G401.6 (cell line): ENCODE measurements at regions not wholly inside any gene's neighbourhood (a gene's known extent, or its start where the extent isn't known, plus 50 kb on each side); places are given as distances from the start of the nearest gene placed in this dataset.

ENCODE experiments used
- FAIRE-seq: peaks from 2 replicates; lab custom pipeline; 2012; peaks lifted over from hg19 to GRCh38; lab: Jason Lieb, UNC

DNA sequence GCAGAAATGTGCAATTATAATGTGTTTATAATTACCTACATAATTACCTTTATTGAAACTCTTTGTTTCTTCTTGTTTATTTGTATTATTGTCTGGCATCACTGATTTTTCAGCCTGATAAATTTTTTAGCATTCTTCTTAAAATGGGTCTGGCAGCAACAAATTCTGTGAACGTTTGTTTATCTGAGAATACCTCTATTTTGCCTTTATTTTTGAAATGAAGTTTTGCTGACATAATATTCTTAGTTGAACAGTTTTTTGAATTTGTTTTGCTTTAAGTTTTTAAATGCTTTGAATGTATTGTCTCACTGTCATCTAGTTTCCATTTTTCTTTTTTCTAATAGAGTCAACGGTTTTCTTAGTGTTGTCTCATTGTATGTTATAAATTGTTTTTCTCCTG, 1152.0 kb upstream of the CDH2 start:
- FAIRE-seq = no peak

DNA sequence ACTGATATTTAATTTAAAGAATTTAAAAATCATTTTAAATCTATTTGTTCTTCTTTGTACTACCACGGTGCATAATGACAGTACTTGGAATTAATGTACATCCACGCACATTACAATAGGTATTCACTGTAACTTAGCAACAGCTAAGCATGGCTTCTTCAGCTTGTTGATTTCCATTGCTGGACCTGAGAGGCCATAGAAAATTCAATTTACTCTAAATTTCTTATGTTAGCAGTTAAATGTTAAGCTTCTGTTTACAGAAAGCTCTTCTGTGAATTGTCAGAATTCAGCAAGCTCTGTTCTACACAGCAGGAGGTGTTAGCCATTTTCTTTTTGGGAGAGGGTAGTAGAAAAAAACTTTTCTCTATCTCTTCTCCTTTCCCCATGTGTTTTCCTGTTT, 1149.3 kb upstream of the CDH2 start:
- FAIRE-seq = no peak

DNA sequence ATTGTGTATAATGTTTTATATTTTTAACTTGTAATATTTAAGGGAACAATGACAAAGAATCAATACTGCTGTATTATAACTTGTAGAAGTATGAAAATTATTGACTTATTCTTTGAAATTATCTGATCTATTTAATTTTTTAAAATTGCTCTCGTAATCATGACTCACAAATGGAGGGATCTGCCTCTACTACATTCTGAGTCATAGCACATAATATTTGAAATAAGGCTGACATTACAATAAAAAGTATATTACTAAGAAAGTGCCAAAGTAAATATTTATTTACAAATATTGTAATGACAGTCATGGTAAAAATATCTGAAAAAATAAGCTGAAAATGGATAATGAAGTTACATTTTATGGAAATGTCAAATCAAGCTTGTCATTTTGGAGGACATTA, 1144.6 kb upstream of the CDH2 start:
- peak; percentile 47 for FAIRE-seq

DNA sequence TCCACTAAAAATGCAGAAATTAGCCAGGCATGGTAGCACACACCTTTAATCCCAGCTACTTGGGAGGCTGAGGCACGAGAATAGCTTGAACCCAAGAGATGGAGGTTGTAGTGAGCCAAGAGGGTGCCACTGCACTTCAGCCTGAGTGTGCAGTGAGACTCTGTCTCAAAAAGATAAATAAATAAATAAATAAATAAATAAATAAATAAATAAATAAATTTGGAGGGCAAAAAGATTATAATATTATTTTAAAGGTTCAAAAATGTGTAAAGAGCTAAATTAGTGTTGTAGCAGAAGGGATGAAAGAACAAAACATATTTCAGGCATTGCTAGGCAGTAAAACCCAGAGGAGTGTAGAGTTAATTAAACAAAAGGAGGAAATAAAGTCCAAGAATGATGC, 1136.4 kb upstream of the CDH2 start:
- FAIRE-seq = no peak

DNA sequence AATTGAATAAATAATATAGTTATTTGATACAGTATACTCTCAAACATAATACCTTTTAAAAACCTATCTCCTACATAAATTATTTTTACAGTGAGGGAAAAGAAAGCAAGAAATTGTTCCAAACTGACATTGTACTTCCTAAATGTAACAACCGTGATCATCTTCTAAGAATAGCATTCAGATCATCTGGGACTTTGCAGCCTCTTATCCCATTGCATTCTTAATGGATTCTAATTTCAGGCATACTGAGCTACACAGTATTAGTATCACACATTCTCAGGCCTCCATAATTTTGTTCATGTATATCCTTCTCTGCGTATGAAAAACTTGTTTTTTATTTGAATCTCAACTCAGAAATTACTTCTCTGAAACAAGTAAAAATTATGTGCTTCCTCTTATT, 1134.7 kb upstream of the CDH2 start:
- no peak for FAIRE-seq

DNA sequence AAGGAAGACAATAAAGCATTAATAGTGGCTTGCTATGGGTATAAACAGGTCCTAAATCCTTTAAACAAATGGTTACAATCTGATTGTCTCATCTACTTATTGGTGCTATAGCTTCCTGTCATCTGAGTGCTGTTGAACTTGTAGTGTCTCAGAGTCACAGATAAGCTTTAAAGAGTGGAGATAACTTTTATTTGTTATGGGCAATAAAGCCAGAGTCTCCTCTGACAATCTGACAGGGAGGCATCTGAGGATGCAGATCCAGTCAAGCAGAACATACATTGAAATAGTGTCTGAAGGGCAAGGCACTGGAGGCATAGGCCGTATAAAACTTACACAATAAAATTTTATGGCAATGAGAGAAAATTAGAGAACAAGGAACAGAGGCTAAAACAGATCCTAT, 1132.4 kb upstream of the CDH2 start:
- no peak for FAIRE-seq

DNA sequence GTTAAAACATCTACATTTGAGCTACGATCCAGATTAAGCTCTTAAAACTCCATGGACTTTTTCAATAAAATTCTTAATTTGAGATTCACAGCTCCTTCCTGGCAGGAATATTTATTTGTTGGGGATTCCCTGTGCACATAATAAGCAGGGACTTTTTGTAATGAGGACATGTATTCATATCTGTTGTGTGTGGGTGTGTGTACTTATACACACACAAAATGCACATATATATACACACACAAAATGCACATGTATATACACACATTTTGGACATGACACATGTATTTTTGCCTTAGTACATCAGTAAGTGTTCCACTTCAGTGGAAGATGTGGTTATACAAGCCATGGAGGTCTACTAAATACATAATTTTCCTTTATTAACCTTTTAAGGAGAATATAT, 1131.1 kb upstream of the CDH2 start:
- no peak for FAIRE-seq

DNA sequence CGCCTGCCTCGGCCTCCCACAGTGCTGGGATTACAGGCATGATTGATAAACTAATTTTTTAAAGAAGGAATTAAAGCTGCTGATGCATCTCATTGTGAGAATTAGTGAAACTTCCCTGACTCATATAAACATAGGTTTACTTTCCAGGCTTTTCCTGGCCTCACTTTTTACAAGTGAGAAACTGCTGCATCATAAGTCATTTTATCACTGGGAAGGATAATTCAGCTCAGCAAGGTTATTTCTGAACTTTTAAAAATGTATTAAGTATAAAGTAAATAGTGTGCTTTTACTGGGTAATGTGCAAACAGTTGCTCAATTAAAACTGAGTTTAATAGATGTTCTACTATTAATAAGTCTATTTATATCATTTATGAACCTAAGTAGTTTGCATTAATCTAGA, 1130.3 kb upstream of the CDH2 start:
- no peak for FAIRE-seq

DNA sequence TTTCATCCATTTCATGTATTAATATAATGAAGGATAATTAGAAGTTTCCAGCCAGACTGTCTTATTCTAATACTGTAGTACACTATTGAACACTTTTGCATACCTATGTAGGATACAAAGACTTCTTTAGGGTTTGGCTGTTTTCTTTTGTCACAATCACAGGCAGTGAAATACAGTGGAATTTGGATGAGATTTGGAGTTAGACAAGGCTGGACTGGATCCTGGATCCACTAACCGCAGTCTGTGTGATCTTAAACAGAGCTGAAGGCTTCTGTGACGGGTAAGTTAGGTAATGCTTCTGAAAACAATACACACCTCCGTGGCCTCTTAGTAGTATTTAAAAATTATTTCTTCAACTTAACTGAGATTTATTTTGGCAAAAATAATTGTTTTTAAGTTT, 1128.6 kb upstream of the CDH2 start:
- FAIRE-seq = no peak

DNA sequence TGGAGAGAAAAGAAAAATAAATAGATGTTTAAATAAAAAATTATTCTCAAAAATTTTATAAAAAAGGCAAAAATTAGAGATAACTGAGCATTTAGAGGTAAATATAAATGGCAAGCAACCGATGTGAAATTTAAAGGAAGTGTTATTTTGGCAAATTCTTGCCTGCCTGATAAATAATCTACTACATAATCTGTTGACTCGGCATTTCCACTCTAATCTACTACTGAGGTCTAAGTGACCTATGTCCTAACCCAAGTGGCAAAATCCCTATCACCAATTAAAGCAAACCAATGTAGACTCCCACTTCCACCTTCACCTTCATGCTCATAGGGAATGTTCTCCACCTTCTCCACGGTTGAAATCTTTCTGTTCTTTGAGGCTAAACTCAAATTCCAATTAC, 1124.1 kb upstream of the CDH2 start:
- FAIRE-seq = no peak

DNA sequence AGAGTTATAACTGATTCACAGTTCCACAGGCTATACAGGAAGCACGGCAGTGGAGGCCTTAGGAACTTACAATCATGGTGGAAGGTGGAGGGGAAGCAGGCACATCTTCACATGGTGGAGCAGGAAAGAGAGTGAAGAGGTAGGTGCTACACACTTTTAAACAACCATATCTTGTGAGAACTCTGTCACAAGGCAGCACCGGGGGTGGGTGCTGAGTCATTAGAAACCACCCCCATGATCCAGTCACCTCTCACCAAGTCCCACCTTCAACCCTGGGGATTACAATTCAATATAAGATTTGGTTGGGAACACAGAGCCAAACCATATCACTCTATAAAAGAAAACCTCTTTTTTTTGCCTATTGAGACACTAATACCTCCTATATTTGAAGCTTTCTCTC, 1108.5 kb upstream of the CDH2 start:
- FAIRE-seq = no peak

DNA sequence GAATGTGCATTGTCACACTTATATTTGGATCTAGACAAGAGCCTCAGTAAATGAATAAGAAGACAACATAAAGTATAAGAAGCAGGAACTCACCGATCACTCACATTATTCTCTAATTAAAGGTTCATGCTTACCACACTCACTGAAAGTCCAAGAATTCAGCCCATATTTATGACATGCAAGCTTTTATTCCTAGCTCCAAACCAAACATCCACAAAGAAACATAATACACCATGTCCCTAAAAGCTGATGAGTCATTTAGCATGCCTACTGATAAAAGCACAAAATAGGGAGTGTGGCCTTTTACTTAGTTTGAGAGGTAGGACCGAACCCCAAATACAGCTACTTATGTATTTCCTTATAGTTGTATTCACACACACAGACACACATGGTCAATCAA, 1094.6 kb upstream of the CDH2 start:
- no peak for FAIRE-seq

DNA sequence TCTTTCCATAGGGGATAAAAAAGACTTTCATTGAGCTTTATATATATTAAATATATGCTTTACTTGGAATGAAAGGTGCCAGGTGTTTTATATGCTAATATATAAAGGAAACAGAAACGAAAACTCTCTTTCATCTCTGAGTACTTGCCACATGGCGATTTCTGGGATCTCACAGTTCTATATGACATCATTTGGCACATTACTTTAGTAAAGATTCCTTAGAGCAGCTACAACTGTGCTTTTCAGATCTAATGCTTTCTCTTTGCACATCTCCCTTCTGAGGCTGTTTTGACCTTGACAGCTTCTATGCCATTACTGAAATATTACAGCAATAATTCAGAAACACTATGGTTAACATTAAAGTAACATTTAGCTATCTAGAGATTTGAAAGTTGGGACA, 1082.9 kb upstream of the CDH2 start:
- FAIRE-seq = no peak

DNA sequence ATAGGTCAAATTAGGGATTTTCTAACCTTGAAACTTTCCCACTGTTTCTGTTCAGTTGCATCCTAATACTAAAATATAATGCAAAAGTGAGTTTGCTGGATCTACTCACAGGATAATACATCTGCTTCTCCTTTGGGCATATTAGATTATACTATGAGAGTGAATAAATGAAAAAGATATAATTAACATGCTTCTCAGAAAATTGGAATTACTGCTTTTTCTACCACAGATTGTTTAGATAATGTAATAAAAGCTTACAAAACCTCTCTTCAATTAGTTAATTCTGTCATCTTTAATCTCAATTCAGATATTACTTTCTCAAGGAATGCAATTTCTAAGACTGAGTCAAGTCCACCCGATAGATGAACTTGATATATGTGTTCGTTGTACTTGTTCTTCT, 1077.2 kb upstream of the CDH2 start:
- FAIRE-seq = no peak

DNA sequence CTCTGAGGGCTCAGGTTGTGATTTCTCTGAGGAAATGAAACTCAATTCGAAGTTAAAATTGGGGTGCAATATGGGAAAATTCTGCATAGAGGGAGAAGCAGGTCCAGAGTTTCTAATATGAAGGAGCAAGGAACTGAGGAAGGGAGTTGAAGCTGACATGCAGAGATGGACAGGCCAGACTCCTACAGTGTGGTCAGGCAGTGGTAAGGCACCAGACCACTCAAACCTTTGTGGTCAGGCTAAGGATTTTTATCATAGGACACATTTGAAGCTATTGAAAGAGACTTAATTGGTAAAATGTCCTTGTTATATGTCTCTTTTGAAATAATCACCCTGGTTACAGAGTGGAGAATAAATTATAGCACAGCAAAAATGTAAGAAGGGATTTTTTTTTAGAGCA, 1074.8 kb upstream of the CDH2 start:
- no peak for FAIRE-seq

DNA sequence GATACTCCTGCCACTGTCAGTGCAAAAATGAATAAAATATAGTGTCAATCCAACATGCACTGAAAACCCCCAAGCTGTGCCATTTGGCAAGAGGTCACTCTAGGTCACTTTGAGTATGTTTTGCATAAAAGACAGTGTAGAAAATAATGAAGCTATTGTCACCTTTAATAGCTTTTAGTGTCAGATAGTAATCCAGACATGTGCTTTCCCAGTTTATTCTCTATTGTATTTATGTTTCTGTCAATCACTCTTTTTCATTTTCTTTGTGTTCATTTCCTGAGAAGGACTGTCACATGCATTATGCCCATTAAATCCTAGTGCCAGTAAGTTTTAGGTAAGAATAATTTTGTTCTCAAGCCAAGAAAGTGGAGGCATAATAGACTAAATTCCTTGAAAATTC, 1073.9 kb upstream of the CDH2 start:
- FAIRE-seq = no peak

DNA sequence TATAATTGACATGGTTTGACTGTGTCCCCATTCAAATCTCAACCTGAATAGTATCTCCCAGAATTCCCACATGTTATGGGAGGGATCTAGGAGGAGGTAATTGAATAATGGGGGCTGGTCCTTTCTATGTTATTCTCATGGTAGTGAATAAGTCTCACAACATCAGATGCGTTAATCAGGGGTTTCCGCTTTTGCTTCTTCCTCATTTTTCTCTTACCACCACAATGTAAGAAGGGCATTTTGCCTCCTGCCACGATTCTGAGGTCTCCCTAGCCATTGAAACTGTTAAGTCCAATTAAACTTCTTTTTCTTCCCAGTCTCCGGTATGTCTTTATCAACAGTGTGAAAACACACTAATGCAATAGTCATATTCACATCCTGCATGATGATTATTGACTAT, 1073.3 kb upstream of the CDH2 start:
- no peak for FAIRE-seq

DNA sequence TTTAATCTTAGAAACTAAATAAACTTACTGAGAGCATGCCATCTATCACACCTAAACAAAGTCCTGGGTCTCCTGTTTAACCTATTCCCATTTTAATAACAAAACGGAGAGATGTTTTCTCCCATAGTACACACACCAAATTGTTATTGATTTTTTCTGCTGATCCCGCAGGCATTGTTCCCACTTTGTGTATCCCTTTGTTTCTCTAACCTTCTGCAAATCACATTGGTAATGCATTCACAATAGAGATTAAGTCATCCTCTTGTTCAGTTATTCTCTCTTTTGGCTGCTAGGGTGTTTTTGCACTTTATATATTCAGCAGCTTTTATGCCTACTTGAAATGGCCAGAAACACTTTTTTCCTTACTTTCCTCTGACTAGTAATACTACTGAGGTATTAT, 1071.9 kb upstream of the CDH2 start:
- no peak for FAIRE-seq

DNA sequence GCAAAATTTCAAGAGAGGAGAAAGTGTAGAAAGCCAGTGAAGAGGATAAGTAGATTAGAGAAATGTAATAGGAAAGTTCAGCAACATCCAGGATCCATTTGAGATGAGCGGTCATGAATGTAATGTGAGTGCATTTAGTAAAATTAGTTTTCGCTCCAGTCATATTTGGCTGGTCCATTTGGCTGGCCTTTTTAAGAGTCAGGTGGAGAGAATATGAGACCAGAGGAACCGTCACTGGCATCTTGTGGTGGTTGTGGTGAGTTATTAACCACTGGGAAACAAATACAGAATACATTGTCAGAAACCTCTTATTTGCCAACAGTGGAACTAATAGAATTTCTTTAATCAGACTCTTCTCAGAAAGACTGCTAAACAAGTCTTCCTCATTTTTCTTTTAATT, 1064.3 kb upstream of the CDH2 start:
- no peak for FAIRE-seq

DNA sequence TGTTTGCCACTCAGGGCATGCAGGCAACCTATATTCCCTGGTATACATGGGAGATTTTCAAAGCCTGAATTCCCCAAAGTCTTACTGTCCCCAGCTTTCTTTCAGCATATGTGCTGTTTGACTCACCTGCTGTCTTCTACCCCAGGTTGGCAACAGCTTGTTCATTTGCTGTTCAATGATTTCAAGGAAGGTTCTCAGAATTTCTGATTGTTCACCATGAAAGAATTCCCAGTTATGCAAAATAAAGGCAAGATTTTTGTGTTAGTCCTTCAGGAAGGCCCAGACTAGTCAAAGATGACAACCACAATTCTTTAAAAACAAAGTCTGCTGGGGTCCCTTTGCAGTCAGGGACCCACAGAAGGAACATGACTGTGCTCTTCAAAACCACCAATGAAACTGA, 1057.8 kb upstream of the CDH2 start:
- no peak for FAIRE-seq

DNA sequence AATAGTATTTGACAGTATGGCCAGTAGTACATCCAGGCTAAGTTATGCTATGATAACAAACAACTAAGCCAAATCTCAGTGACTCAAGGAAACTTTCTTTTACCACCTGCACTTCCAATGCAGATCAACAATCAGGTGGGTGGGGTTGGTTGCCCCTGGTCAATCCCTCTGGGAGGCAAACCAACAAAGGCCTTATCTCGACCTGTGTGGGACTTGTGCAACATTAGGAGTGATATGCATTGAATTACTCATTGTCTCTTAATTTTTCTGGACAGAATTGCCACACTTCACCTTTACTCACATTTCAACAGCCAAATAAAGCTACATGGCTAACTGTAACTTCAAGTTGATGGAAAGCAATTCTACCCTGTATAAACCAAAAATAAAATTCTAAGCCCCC, 1049.3 kb upstream of the CDH2 start:
- no peak for FAIRE-seq

DNA sequence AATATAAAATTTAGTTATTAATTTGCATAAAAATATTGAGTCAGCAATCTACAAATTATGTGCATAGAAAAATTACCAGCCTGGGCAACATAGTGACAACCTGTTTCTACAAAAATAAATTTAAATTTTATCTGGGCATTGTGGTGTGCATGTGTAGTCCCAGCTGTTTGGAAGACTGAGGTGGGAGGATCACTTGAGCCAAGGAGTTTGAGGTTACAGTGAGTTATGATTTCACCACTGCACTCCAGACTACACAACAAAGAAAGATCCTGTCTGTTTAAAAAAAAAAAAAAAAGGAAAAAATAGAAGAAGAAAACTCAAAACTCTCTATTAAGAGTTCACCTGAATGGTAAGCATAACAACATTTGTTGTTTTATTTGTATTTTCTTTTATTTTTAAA, 1048.4 kb upstream of the CDH2 start:
- FAIRE-seq = peak; percentile 36

DNA sequence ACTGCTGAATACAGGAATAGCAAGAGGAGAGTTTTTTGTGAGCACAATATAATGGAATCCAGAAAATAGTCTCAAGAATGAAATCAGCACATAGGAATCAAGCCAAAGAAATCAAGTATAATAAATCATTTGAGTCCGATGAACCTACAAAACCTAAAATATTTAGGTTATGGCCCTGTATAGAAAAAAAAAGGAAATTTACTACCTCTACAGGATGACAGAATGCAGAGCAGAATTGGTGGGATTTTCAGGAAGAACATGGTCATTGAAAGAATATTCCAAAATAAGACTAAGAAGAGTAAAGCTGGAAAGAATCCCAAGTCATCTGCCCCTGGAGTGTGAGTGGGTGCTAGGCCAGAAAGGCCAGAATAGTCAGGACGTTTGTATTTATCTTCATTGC, 1041.2 kb upstream of the CDH2 start:
- FAIRE-seq = no peak

DNA sequence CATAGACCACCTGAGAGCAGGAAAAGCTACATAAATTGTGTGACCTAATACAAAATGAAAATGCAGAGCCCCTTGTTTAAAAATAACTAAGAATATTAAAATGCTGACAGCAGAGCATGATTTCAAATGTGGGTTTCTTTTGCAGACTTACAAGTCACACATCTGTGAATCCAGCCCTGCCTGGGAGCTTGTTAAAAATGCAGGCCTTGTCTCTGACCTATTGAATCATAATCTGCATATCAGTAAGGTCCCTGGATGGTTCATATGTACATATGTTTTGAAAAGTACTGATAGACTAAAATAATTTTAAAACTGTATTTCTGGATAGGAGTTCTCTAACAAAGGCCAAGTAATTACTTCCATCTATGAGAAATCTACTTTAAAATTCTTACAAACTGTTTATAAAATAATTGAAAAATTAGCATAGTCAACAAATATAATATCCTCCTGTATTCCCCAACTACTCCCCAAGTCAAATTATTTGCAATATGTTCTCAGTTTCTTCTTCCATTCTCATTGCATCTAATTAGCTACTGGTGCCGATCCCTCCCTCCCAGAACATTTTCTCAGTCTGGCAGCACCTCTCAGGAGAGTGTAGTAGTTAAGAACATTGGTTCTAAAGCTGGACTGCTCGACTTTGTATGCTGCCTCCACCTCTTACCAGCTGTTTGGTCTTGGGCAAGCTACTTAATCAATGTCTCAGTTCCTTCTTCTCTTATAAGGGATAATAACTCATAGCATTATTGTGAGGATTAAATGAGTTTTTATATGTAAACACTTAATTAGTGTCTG, 1040.4 kb upstream of the CDH2 start:
- no peak for FAIRE-seq

DNA sequence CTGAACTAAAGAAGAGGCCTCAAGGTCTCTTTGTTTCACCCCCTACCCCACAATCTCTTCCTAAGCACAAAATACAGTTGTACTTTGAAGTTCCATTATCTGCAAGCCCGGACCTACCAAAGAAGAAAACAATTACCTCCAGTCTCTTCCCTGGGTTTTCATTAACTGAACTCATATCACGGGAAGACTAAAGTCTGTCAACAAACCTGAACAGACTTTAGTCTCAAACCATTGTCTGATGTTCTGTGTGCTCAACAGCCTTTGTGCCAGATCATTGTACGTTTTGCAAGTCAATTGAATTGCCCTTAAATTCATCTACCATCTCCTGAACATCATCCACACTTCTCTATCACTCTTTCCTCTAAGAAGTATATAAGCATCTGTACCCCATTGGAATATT, 1021.9 kb upstream of the CDH2 start:
- no peak for FAIRE-seq
